ENCODE measurements at regions not wholly inside any gene's neighbourhood (a gene's known extent, or its start where the extent isn't known, plus 50 kb on each side); places are given as distances from the start of the nearest gene placed in this dataset.

DNA sequence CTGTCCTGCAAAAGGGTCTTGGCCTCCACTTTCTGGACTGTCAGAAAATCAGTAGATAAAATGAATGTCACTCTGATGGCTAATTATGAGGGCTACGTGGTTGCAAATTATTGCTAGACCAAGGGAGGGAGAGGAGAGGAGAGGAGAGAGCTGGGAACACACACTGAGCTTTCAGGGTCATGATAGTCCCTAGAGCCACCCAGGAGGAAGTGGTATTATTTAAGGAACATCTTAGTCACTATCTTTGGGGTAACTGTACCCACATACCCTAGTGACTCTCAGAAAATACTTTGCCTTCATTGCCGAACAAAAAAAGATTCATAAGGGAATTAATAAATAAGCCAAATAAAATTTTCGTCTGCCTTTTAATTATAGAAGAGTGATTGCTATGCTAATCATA is 642.3 kb upstream of the CFAP20DC start:
- TF ChIP-seq, protein P1, sequence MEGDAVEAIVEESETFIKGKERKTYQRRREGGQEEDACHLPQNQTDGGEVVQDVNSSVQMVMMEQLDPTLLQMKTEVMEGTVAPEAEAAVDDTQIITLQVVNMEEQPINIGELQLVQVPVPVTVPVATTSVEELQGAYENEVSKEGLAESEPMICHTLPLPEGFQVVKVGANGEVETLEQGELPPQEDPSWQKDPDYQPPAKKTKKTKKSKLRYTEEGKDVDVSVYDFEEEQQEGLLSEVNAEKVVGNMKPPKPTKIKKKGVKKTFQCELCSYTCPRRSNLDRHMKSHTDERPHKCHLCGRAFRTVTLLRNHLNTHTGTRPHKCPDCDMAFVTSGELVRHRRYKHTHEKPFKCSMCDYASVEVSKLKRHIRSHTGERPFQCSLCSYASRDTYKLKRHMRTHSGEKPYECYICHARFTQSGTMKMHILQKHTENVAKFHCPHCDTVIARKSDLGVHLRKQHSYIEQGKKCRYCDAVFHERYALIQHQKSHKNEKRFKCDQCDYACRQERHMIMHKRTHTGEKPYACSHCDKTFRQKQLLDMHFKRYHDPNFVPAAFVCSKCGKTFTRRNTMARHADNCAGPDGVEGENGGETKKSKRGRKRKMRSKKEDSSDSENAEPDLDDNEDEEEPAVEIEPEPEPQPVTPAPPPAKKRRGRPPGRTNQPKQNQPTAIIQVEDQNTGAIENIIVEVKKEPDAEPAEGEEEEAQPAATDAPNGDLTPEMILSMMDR (IDR thresholded peaks at IDR 0.05) = no peak
- TF ChIP-seq POLR2A (IDR thresholded peaks at IDR 0.05) = no peak

Data from heart left ventricle (tissue), 13 donors.